GM18511 (cell line): ENCODE measurements at regions not wholly inside any gene's neighbourhood (a gene's known extent, or its start where the extent isn't known, plus 50 kb on each side); places are given as distances from the start of the nearest gene placed in this dataset.
"Not testable (repeated sequence)": the region's sequence is repeated elsewhere in the genome, so short reads cannot be mapped to it uniquely, and the experiment has no call there.

ENCODE experiments used
- ATAC-seq: cut with Tn5 transposase; IDR thresholded peaks from one replicate; pipeline ENCODE4 v1.9.1; 2021; ENCODE audit warnings: mild to moderate bottlenecking, moderate library complexity; ENCODE audit not compliant: unreplicated experiment

DNA sequence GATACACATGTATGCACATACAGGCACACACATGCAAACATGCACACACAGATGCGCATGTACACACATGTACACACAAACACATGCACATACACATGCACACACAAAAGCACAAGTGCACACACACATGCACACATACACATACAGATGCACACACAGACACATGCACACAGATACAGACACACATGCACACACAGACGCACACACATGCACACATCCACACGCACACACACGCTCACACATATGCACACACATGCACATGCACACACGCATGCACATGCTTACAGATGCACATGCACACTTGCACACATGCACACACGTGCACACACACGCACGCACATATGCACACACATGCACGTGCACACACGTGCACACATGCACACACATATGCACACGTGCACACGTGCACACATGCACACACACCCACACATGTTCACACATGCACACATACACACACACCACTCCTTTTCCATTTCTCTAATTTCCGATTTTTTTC is 283.8 kb upstream of the FRG2C start:
- no peak for ATAC-seq

GRCh38 chr3:75384016-75384415 is 280.1 kb upstream of the FRG2C start:
- ATAC-seq = not testable (repeated sequence)

GRCh38 chr3:75388486-75389124 is 275.5 kb upstream of the FRG2C start:
- not testable (repeated sequence) for ATAC-seq

DNA sequence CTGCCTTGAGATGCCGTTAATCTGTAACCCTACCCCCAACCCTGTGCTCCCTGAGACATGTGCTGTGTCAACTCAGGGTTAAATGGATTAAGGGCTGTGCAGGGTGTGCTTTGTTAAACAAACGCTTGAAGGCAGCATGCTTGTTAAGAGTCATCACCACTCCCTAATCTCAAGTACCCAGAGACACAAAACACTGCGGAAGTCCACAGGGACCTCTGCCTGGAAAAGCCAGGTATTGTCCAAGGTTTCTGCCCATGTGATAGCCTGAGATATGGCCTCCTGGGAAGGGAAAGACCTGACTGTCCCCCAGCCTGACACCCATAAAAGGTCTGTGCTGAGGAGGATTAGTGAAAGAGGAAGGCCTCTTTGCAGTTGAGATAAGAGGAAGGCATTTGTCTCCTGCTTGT is 270.8 kb upstream of the FRG2C start:
- ATAC-seq = not testable (repeated sequence)

DNA sequence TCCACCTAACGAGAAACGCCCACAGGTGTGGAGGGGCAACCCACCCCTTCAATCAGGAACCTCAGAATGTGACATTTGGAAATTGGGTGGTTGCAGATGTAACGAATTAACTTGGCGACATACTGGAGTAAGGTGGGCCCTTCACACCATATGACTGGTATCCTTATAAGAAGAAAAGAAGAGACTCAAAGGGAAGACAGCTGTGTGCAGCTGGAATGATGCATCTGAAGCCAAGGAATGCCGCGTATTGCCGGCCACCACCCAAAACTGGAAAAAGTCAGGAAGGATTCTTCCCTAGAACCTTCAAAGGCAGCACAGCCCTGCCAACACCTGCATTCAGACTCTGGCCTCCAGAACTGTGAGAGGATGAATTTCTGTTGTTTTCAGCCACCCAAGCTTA is 270.0 kb upstream of the FRG2C start:
- ATAC-seq = not testable (repeated sequence)

DNA sequence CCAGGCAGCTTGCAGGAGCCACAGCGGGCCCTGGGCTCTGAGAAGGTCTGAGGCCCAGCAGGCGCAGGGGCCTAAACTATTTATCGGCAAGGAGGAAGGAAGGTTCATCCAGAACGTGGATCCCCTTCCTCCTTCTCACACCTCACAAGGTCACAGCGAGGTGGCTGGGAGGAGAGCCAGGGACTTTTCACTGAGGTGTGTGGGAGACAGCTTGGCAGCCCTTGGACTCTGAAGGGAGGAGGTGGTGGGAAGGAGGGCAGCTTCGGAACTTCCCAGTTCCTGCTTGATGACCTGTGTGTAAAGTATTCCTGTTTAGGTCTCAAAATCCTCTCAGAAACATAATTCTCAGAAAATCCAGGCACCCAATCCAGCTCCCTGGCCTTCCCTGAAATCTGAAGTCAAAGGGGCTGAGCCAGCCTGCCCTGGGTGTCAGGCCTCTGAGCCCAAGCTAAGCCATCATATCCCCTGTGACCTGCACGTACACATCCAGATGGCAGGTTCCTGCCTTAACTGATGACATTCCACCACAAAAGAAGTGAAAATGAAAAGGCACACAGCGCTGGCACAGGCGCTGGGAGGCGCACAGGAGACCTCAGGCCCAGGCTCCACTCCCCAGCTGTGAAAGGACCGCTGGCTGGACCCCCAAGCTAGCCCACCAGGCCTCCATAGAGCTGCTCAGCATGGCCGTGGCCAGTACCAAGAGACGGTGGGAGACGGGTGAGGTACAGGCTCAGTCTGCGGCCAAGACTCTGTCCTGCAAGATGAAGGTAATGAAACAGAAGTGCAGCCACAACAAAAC is 269.4 kb upstream of the FRG2C start:
- ATAC-seq = not testable (repeated sequence)

GRCh38 chr3:75395580-75396315 is 268.4 kb upstream of the FRG2C start:
- ATAC-seq = no peak

DNA sequence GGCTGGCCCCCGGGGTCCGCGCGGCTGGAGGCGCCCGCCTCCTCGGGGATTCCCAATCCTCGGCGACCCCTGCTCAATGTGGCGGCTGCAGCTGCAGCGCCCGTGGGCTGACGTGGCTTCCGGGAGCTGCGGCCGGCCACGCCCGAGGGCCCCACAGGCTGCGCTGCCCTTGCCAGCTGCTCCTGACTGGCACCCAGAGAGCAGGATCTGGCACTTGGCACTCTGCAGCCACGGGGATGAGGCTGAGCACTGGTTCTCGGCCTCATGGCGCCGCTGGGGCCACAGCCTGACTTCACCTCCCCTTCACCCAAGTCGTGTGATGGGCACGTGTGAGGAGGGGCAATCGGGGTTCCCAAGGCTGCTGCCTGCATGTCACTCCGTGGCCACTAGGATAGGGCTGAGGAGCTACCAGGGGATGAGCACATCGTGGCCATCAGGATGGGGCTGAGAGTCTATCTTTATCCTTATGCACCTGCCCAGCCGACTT is 267.8 kb upstream of the FRG2C start:
- ATAC-seq = no peak

DNA sequence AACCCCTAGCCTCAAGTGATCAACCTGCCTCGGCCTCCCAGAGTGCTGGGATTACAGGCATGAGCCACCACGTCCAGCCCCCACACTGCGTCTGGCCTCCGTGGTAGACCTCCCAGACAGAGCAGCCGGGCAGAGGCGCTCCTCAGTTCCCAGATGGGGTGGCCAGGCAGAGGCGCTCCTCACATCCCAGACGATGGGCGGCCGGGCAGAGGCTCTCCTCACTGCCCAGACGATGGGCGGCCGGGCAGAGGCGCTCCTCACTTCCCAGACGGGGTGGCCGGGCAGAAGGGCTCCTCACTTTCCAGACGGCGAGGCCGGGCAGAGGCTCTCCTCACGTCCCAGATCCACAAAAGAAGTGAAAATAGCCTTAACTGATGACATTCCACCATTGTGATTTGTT is 266.6 kb upstream of the FRG2C start:
- ATAC-seq = not testable (repeated sequence)

- ATAC-seq = not testable (repeated sequence)
Observed at GRCh38 chr3:75422101-75422945, 241.8 kb upstream of the FRG2C start.

DNA sequence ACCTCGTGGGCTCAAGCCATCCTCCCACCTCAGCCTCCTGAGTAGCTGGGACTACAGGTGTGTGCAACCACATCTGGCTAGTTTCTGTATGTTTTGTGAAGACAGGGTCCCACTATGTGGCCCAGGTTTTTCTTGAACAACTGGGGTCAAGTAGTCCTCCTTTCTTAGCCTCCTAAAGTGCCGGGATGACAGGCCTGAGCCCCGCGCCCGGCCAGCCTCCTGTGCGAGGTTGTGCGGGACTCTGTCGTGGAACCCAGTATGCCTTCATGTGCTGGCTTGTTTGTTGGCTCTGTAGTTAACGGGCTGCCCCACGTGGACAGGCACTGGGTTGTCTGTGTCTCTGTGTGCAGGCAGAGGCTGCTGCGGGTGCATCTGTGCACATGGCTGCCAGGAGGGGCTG is 238.7 kb upstream of the FRG2C start:
- ATAC-seq = not testable (repeated sequence)

- not testable (repeated sequence) for ATAC-seq
Observed at GRCh38 chr3:75427486-75427885, 236.6 kb upstream of the FRG2C start.

DNA sequence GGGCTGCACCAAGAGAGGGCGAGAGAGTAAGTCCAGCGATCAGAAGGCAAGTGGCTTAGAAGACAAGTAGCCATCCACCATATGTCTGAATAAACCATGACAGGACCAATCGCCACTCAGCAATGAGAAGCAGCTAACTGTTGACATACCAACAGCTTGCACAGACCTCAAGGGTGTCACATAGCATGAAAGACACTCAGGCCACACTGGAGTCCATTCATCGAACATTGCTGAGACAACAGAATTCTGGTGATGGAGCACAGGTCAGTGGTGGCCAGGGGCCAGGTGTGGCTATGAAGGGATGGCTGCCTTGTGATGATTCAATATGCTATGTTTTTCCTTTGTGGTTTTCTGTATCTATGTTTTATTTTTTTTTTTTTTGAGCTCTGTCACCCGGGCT is 236.2 kb upstream of the FRG2C start:
- ATAC-seq = not testable (repeated sequence)

DNA sequence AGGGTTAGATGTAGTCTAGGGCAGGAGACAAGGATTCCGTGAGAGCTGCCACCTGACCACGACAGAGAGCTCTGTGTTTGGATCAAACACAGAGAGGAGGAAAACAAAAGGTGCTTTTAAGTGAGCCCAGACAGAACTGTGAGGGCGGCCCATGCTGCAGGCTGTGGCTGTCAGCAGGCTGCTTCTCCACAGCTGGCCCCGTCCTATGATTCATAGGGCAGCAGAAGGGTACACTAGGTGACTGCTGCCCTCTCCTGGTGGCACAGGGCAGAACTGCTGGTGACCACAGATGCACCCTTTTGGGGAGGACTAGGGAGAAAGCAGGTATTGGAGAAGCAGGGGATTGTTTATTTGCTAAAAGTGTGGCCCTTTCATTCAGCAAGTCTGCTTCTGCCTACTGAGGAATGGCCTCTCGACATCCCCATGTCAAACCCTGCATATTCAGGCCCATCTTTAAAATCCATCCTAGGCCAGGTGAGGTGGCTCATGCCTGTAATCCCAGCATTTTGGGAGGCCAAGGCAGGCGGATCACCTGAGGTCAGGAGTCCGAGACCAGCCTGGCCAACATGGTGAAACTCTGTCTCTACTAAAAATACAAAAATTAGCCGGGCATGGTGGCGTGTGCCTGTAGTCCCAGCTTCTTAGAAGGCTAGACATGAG is 234.4 kb upstream of the FRG2C start:
- not testable (repeated sequence) for ATAC-seq

GRCh38 chr3:75430406-75430805 is 233.7 kb upstream of the FRG2C start:
- ATAC-seq = not testable (repeated sequence)

GRCh38 chr3:75431120-75431519 is 233.0 kb upstream of the FRG2C start:
- ATAC-seq = not testable (repeated sequence)

DNA sequence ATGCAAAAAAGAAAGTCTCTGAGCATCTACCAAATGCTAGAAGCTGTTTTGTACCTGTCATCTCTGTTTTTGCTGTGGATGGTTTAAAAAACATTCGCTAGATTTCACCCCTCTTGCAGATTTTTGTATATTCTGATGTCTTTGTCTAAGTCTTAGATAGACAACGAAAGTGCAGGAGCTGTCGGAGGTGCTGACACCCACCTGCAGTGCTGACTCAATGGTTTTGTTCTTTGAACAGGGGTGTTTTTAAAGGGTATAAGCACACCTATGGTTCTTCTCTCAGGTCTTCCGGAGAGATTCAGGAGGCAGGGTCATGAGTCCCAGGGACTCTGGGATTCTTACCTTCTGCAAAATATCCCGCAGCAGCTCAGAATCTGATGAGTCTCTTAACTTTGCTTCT is 231.7 kb upstream of the FRG2C start:
- not testable (repeated sequence) for ATAC-seq

GRCh38 chr3:75432885-75433284 is 231.2 kb upstream of the FRG2C start:
- ATAC-seq = not testable (repeated sequence)

DNA sequence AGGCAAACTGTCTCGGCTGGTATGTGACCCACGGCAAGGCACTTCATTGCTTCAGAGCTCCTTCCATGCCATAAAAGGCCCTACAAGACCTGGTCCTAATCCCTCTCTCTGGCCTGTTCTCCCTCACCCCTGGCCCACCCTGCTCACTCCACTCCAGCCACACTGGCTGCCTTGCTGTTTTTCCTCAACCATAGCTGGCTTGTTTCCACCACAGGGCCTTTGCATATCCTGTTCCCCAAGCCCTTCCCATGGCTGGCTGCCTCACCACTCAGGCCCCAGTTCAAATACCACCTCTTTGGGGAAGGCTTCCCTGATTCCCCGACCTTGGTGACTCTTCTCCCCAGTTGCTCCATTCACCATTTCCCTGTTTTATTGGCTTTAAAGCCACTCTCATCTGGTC is 230.8 kb upstream of the FRG2C start:
- ATAC-seq = not testable (repeated sequence)
